ENCODE measurements at regions not wholly inside any gene's neighbourhood (a gene's known extent, or its start where the extent isn't known, plus 50 kb on each side); places are given as distances from the start of the nearest gene placed in this dataset.

DNA sequence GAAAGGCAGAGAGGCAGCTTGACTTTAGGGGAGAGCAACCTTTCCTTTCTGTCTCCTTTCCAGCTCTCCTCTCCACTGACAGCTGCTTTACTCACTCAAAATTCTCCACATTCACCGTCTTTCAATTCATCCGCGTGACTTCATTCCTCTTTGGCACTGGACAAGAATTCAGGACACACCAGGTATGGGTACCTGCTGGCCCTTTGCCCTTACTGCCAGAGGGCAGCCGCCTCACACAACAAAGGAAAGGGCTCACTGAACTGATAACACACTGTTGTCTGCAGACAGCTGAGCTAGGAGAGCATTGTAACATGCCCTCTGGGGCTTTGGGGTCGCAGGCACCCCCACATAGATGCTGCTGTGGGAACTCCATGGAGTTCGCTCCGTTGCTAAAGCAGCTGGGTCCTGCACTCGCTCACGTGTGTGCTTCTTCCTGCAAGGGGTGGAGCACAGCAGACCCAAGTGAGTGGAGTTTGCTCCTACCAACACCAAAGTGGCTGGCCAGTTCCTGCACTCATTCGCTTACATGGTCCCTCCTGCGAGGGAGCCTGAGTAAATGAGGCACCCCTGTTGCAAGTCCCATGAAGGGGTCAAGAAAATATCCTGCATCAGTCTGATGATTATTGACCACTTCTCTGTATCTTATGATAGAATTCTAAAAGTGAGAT is 79.0 kb upstream of the SGO1 start:
- no peak for DNase-seq (ENCODE audit: extremely low read depth, insufficient read length)
- Histone ChIP-seq H3K4me3 (replicated peaks; ENCODE audit: low read depth, low read length) (no peak overlapping the region), H3K27me3 (replicated peaks; ENCODE audit: control insufficient read depth, insufficient read depth, low read length) (no peaks in the 10 kb centered on the region), H3K36me3 (ENCODE audit: control insufficient read depth, insufficient read depth, low read length) (no peaks in the 10 kb centered on the region)
- TF ChIP-seq, protein P1, sequence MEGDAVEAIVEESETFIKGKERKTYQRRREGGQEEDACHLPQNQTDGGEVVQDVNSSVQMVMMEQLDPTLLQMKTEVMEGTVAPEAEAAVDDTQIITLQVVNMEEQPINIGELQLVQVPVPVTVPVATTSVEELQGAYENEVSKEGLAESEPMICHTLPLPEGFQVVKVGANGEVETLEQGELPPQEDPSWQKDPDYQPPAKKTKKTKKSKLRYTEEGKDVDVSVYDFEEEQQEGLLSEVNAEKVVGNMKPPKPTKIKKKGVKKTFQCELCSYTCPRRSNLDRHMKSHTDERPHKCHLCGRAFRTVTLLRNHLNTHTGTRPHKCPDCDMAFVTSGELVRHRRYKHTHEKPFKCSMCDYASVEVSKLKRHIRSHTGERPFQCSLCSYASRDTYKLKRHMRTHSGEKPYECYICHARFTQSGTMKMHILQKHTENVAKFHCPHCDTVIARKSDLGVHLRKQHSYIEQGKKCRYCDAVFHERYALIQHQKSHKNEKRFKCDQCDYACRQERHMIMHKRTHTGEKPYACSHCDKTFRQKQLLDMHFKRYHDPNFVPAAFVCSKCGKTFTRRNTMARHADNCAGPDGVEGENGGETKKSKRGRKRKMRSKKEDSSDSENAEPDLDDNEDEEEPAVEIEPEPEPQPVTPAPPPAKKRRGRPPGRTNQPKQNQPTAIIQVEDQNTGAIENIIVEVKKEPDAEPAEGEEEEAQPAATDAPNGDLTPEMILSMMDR (IDR thresholded peaks at IDR 0.05; ENCODE audit: insufficient read depth, low read length, poor library complexity, severe bottlenecking), result no peak

DNA sequence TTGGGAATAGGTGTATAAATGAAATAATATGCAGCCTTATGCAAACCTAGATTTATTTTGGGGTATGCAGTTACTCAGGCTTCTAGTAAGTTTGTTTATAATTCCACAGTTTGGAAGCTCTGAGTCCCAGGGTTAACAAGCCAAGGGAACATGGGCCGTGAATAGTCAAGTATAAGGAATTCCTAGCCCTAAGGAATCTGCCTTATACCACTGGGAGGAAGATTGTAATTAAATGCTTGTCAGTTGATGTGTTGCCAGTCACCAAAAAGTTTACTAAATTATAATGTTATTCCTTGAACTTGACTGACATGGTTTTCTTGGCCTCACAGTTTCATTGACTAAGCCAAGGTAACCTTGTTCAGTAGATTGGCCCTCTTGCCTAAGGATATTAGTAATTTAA is 72.4 kb upstream of the SGO1 start:
- no peaks in the 10 kb centered on the region for H3K27me3 ChIP-seq (replicated peaks; ENCODE audit: control insufficient read depth, insufficient read depth, low read length)
- H3K36me3 ChIP-seq (ENCODE audit: control insufficient read depth, insufficient read depth, low read length), result no peaks in the 10 kb centered on the region
- H3K4me3 ChIP-seq (replicated peaks; ENCODE audit: low read depth, low read length), result no peak overlapping the region
- DNase-seq (ENCODE audit: extremely low read depth, insufficient read length), result no peak
- TF ChIP-seq, protein P1 (IDR thresholded peaks at IDR 0.05; ENCODE audit: insufficient read depth, low read length, poor library complexity, severe bottlenecking), result no peak

DNA sequence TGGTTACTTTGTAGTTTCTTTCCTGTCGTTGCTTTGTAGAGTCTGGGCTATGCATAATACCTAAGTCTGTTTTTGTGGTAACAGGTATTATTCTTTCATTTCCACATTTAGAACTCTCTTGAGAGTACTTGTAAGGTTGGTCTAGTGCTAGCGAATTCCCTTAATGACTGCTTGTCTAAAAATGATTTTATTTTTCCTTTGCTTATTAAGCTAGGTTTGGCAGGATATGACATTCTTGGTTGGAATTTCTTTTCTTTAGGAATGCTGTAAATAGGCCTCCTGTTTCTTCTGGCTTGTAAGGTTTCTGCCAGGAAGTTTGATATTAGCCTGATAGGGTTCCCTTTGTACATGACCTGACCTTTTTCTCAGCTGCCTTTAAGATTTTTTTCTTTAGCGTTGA is 70.1 kb upstream of the SGO1 start:
- TF ChIP-seq, protein P1 (IDR thresholded peaks at IDR 0.05; ENCODE audit: insufficient read depth, low read length, poor library complexity, severe bottlenecking), result no peak
- DNase-seq (ENCODE audit: extremely low read depth, insufficient read length), result no peak
- H3K27me3 ChIP-seq (replicated peaks; ENCODE audit: control insufficient read depth, insufficient read depth, low read length), result no peaks in the 10 kb centered on the region

DNA sequence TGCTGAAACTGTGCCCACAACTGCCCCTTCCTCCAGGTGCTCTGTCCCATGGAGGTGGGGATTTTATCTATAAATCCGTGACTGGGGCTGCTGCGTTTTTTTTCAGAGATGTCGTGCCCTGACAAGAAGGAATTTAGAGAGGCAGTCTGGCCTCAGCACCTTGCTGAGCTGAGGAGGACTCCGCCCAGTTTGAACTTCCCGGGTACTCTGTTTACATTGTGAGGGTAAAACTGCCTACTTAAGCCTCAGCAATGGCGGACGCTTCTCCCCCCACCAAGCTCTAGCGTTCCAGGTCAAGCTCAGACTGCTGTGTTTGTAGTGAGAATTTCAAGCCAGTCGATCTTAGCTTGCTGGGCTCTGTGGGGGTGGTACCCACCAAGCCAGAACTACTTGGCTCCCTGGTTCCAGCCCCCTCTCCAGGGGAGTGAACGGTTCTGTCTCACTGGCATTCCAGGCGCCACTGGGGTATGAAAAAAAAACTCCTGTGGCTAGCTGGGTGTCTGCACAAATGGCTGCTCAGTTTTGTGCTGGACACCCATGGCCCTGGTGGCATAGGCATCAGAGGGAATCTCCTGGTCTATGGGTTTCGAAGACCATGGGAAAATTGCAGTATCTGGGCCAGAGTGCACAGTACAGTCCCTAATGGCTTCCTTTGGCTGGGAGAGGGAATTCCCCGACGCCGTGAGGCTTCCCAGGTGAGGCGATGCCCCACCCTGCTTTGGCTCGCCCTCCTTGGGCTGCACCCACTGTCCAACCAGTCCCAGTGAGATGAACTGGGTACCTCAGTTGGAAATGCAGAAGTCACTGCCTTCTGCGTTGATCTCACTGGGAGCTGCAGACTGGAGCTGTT is 68.5 kb upstream of the SGO1 start:
- TF ChIP-seq, protein P1 (IDR thresholded peaks at IDR 0.05; ENCODE audit: insufficient read depth, low read length, poor library complexity, severe bottlenecking), result no peak
- no peak overlapping the region for H3K4me3 ChIP-seq (replicated peaks; ENCODE audit: low read depth, low read length)
- H3K27me3 ChIP-seq (replicated peaks; ENCODE audit: control insufficient read depth, insufficient read depth, low read length), result no peaks in the 10 kb centered on the region
- no peaks in the 10 kb centered on the region for H3K36me3 ChIP-seq (ENCODE audit: control insufficient read depth, insufficient read depth, low read length)
- DNase-seq (ENCODE audit: extremely low read depth, insufficient read length), result no peak

More for the DNA sequence above, 70.1 kb upstream of the SGO1 start:
- H3K4me3 ChIP-seq (replicated peaks; ENCODE audit: low read depth, low read length), result no peak overlapping the region
- H3K36me3 ChIP-seq (ENCODE audit: control insufficient read depth, insufficient read depth, low read length), result no peaks in the 10 kb centered on the region

DNA sequence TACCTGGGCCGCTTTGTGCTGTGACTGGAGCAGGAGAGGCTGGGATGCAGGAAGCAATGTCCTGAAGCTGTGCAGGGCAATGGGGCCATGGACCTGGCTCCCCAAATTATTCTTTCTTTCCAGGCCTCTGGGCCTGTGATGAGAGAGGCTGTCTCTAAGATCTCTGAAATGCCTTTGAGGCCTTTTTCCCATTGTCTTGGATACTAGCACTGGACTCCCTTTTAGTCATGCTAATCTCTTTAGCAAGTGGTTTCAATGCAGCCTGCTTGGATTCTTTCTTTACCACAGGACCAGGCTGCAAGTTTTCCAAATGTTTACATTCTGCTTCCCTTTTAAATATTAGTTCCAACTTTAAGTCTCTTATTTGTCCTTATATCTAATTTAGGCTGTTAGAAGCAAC is 64.8 kb upstream of the SGO1 start:
- H3K36me3 ChIP-seq (ENCODE audit: control insufficient read depth, insufficient read depth, low read length), result no peaks in the 10 kb centered on the region
- H3K4me3 ChIP-seq (replicated peaks; ENCODE audit: low read depth, low read length), result no peak overlapping the region
- H3K27me3 ChIP-seq (replicated peaks; ENCODE audit: control insufficient read depth, insufficient read depth, low read length), result no peaks in the 10 kb centered on the region
- DNase-seq (ENCODE audit: extremely low read depth, insufficient read length), result no peak
- TF ChIP-seq, protein P1 (IDR thresholded peaks at IDR 0.05; ENCODE audit: insufficient read depth, low read length, poor library complexity, severe bottlenecking), result no peak

Measured in GM06990 (cell line).